Neural cell (in vitro differentiated cells): ENCODE measurements at regions not wholly inside any gene's neighbourhood (a gene's known extent, or its start where the extent isn't known, plus 50 kb on each side); places are given as distances from the start of the nearest gene placed in this dataset.

Experiments
- EP300 ChIP-seq: fragments of 450-650 bp; conservative IDR thresholded peaks from 2 replicates; pipeline ENCODE4 v1.6.1; 2014; ENCODE audit warnings: antibody characterized with exemption, mild to moderate bottlenecking, moderate library complexity; ENCODE audit not compliant: poor library complexity, severe bottlenecking
- EZH2 ChIP-seq: fragments of 200-600, 300-800 bp; shearing (Covaris generic), sonication (generic); IDR thresholded peaks from 2 replicates; pipeline ENCODE4 v1.6.1; 2014; ENCODE audit warnings: antibody characterized with exemption, low read length, borderline replicate concordance, mild to moderate bottlenecking; ENCODE audit not compliant: insufficient read depth, poor library complexity, severe bottlenecking
- POLR2AphosphoS5 ChIP-seq: IDR thresholded peaks from 2 replicates; pipeline ENCODE4 v1.6.1; 2012
- RAD21 ChIP-seq: fragments of 450-650 bp; conservative IDR thresholded peaks from 2 replicates; pipeline ENCODE4 v1.6.1; 2014; ENCODE audit warnings: antibody characterized with exemption, mild to moderate bottlenecking, moderate library complexity
- SMC3 ChIP-seq: fragments of 450-650 bp; conservative IDR thresholded peaks from 2 replicates; pipeline ENCODE4 v1.6.1; 2014; ENCODE audit warnings: antibody characterized with exemption, mild to moderate bottlenecking, moderate library complexity; ENCODE audit not compliant: poor library complexity
- TAF1 ChIP-seq: IDR thresholded peaks from 2 replicates; pipeline ENCODE4 v1.6.1; 2012; ENCODE audit warnings: low read depth
- TF ChIP-seq, protein P1 (sequence below): fragments of 450-650 bp; IDR thresholded peaks from 2 replicates; pipeline ENCODE4 v1.5.1; 2014; ENCODE audit warnings: antibody characterized with exemption, mild to moderate bottlenecking, moderate library complexity; ENCODE audit not compliant: poor library complexity, severe bottlenecking

DNA sequence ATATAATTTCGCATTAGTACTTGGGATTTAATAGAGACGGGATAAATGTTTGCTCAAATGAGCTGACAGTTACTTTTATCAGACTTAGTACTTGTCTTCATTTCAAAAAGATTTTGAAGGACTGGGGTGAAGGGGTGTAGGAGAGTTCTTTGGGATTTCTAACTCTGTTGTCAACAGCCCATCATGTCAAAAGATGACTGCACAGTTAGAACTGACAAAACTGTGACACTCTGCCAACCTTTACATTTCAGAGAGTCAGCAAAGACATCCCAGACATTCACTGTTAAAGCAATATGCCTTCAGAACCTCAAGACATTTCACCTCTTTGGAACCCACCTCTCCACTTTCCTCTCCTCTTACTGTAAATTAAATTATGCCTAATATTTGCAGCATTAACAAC is 285.4 kb upstream of the SPHKAP start:
- TF ChIP-seq, protein P1, sequence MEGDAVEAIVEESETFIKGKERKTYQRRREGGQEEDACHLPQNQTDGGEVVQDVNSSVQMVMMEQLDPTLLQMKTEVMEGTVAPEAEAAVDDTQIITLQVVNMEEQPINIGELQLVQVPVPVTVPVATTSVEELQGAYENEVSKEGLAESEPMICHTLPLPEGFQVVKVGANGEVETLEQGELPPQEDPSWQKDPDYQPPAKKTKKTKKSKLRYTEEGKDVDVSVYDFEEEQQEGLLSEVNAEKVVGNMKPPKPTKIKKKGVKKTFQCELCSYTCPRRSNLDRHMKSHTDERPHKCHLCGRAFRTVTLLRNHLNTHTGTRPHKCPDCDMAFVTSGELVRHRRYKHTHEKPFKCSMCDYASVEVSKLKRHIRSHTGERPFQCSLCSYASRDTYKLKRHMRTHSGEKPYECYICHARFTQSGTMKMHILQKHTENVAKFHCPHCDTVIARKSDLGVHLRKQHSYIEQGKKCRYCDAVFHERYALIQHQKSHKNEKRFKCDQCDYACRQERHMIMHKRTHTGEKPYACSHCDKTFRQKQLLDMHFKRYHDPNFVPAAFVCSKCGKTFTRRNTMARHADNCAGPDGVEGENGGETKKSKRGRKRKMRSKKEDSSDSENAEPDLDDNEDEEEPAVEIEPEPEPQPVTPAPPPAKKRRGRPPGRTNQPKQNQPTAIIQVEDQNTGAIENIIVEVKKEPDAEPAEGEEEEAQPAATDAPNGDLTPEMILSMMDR: no peak
- TF ChIP-seq EZH2 (no peak), SMC3 (no peak), POLR2AphosphoS5 (peak; percentile 71), TAF1 (no peak), EP300 (peak; percentile 93), RAD21 (no peak)
